Gastrocnemius medialis (tissue), 4 donors: ENCODE measurements at regions not wholly inside any gene's neighbourhood (a gene's known extent, or its start where the extent isn't known, plus 50 kb on each side); places are given as distances from the start of the nearest gene placed in this dataset.

Source experiments
- POLR2A ChIP-seq, 2 donors: fragments of 450-650 bp; IDR thresholded peaks; one replicate each; pipeline ENCODE4 v1.6.1; 2017; ENCODE audit warnings: antibody characterized with exemption in 2 of 2, mild to moderate bottlenecking in 2 of 2, moderate library complexity in 2 of 2
- TF ChIP-seq, protein P1 (sequence below), 5 experiments: fragments of 450-650 bp in 3 of 5; fragments of 200-600 bp in 2 of 5; sonication (generic) in 2 of 5; IDR thresholded peaks in 4 of 5; conservative IDR thresholded peaks in 1 of 5; 1 replicate in 4 of 5; 2 replicates in 1 of 5; pipeline ENCODE4 v1.5.1; 2016 to 2019; ENCODE audit warnings: antibody characterized with exemption in 5 of 5, mild to moderate bottlenecking in 3 of 5, moderate library complexity in 3 of 5

DNA sequence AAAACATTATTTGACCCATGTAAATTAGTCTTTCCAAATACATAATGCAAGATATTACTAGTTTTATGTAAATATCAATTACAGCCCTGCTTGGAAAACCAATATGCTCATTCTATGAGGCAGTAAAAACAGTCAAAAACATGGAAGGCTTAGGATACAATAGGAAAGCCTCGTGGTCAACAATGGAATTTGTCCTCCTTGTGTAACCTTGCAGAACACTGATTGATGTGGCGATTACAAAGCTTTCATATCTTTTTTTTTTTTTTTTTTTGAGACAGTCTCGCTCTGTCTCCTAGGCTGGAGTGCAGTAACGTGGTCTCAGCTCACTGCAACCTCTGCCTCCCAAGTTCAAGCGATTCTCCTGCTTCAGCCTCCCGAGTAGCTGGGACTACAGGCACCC, 157.3 kb upstream of the BET1 start:
- TF ChIP-seq, protein P1, sequence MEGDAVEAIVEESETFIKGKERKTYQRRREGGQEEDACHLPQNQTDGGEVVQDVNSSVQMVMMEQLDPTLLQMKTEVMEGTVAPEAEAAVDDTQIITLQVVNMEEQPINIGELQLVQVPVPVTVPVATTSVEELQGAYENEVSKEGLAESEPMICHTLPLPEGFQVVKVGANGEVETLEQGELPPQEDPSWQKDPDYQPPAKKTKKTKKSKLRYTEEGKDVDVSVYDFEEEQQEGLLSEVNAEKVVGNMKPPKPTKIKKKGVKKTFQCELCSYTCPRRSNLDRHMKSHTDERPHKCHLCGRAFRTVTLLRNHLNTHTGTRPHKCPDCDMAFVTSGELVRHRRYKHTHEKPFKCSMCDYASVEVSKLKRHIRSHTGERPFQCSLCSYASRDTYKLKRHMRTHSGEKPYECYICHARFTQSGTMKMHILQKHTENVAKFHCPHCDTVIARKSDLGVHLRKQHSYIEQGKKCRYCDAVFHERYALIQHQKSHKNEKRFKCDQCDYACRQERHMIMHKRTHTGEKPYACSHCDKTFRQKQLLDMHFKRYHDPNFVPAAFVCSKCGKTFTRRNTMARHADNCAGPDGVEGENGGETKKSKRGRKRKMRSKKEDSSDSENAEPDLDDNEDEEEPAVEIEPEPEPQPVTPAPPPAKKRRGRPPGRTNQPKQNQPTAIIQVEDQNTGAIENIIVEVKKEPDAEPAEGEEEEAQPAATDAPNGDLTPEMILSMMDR (IDR thresholded peaks at IDR 0.05 in 4 of 5, conservative IDR thresholded peaks at IDR 0.05 in 1 of 5): no peak
- no peak for TF ChIP-seq POLR2A (IDR thresholded peaks at IDR 0.05)
